Vagina (tissue), 2 donors: ENCODE measurements at regions not wholly inside any gene's neighbourhood (a gene's known extent, or its start where the extent isn't known, plus 50 kb on each side); places are given as distances from the start of the nearest gene placed in this dataset.

Experiments
- DNase-seq, 2 donors: peaks; one replicate each; pipeline ENCODE4 v3.0.0-alpha.2; 2017; ENCODE audit errors: extremely low spot score in 2 of 2
- H3K27ac ChIP-seq: fragments of 200-600 bp; sonication (generic); one replicate; pipeline ENCODE4 v1.5.1; 2019
- H3K27me3 ChIP-seq: fragments of 200-600 bp; sonication (generic); one replicate; pipeline ENCODE4 v1.5.1; 2019
- H3K36me3 ChIP-seq, 2 donors: fragments of 200-600 bp; sonication (generic); one replicate each; pipeline ENCODE4 v1.5.1; 2017 to 2019
- H3K4me1 ChIP-seq: fragments of 200-600 bp; sonication (generic); one replicate; pipeline ENCODE4 v1.5.1; 2019
- H3K4me3 ChIP-seq, 2 donors: fragments of 200-600 bp; sonication (generic); 1 replicate in 1 of 2; 2 replicates in 1 of 2; pipeline ENCODE4 v1.5.1; 2016 to 2019
- H3K9me3 ChIP-seq: fragments of 200-600 bp; sonication (generic); one replicate; pipeline ENCODE4 v1.5.1; 2019
- POLR2A ChIP-seq, 2 donors: fragments of 450-650 bp; IDR thresholded peaks; one replicate each; pipeline ENCODE4 v1.6.1; 2017; ENCODE audit warnings: antibody characterized with exemption in 2 of 2, mild to moderate bottlenecking in 2 of 2, moderate library complexity in 2 of 2
- POLR2AphosphoS5 ChIP-seq, 2 donors: sonication (generic); formaldehyde crosslinking; IDR thresholded peaks; one replicate each; pipeline ENCODE4 v1.9.0; 2017; ENCODE audit warnings: antibody characterized with exemption in 2 of 2, mild to moderate bottlenecking in 2 of 2, low read depth in 1 of 2; ENCODE audit not compliant: insufficient read depth in 1 of 2
- intact Hi-C: fragments of 100-400 bp; cut with DNase I; formaldehyde crosslinking; loops from one replicate; pipeline ENCODE4 v1.15.1; 2023
- TF ChIP-seq, protein P1 (sequence below), 3 experiments: fragments of 450-650 bp in 2 of 3; fragments of 200-600 bp in 1 of 3; sonication (generic) in 1 of 3; IDR thresholded peaks; one replicate each; pipeline ENCODE4 v1.5.1; 2017 to 2019; ENCODE audit warnings: antibody characterized with exemption in 3 of 3, mild to moderate bottlenecking in 2 of 3, moderate library complexity in 2 of 3

GRCh38 chr5:124908581-124909451, 162.4 kb upstream of the ZNF608 start:
- Histone ChIP-seq H3K4me3 (no peak overlapping the region), H3K4me1 (peaks cover 30% of the 10 kb centered on the region), H3K36me3 (no peaks in the 10 kb centered on the region), H3K27ac (no peak overlapping the region), H3K27me3 (no peaks in the 10 kb centered on the region), H3K9me3 (no peaks in the 10 kb centered on the region)
- DNase-seq, result no peak
- intact Hi-C loops, result no loop called here
- TF ChIP-seq, protein P1, sequence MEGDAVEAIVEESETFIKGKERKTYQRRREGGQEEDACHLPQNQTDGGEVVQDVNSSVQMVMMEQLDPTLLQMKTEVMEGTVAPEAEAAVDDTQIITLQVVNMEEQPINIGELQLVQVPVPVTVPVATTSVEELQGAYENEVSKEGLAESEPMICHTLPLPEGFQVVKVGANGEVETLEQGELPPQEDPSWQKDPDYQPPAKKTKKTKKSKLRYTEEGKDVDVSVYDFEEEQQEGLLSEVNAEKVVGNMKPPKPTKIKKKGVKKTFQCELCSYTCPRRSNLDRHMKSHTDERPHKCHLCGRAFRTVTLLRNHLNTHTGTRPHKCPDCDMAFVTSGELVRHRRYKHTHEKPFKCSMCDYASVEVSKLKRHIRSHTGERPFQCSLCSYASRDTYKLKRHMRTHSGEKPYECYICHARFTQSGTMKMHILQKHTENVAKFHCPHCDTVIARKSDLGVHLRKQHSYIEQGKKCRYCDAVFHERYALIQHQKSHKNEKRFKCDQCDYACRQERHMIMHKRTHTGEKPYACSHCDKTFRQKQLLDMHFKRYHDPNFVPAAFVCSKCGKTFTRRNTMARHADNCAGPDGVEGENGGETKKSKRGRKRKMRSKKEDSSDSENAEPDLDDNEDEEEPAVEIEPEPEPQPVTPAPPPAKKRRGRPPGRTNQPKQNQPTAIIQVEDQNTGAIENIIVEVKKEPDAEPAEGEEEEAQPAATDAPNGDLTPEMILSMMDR (IDR thresholded peaks at IDR 0.05), result no peak
- TF ChIP-seq POLR2AphosphoS5 (IDR thresholded peaks at IDR 0.05; ENCODE audit: insufficient read depth in 1 of 2, low read depth in 1 of 2) (no peak), POLR2A (IDR thresholded peaks at IDR 0.05) (no peak)

DNA sequence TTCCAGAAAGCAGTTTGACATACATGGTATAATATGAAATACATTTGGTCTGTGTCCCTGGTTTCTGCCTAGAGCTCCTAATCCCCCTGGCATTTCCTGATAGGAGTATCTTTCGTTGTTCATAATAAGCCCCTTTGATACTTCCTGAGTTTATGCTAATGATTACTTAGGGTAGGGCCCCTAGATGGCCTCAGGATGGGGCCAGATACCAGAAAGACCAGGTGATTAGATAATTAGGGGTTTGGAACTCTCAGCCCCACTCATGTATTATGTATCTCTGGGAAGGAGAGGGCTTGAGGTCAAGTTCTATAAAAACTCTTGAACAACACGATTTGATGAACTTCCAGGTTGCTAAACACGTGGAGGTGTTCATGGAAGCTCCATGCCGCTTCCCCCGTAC, 163.3 kb upstream of the ZNF608 start:
- Histone ChIP-seq H3K27ac (no peak overlapping the region), H3K4me1 (peaks cover 30% of the 10 kb centered on the region), H3K9me3 (no peaks in the 10 kb centered on the region), H3K27me3 (no peaks in the 10 kb centered on the region), H3K4me3 (no peak overlapping the region), H3K36me3 (no peaks in the 10 kb centered on the region)
- TF ChIP-seq POLR2AphosphoS5 (IDR thresholded peaks at IDR 0.05; ENCODE audit: insufficient read depth in 1 of 2, low read depth in 1 of 2), result no peak
- TF ChIP-seq, protein P1 (IDR thresholded peaks at IDR 0.05), result no peak
- no peak for TF ChIP-seq POLR2A (IDR thresholded peaks at IDR 0.05)
- intact Hi-C loops, result no loop called here
- no peak for DNase-seq

GRCh38 chr5:124910354-124911016, 164.0 kb upstream of the ZNF608 start:
- intact Hi-C loops, result no loop called here

DNA sequence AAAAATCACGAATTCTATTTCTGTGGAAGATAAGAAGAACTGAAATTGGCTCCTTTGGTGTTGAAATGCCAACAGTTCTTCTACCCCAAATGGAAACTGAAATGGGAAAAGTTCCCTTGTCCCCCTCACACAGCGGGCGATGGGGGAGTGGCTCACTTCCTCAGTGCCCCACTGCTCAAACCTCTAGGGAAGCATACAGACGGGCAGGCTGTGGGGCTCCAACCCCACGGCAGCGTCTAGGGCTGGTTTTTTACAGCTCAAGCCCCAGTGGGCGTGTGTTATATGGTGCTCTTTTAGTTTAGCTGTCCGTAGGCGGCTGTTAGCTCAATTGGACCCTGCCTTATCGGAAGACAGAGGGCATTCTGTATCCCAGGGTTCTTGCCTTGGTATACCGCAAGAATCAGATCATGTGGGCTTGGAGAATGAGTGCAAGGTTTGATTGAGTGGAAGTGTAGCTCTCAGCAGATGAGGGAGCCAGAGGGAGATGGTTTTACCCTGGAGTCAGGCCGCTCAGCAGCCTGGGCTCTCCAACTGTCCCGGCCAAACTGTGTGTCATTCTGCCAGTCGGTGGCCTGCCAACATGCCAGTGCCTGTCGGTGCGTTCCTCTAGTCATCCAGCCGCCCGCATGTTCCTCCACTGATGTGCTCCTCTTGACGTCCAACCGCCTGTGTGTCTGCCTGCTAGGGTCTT, 166.3 kb upstream of the ZNF608 start:
- TF ChIP-seq POLR2A (IDR thresholded peaks at IDR 0.05), result no peak
- TF ChIP-seq POLR2AphosphoS5 (IDR thresholded peaks at IDR 0.05; ENCODE audit: insufficient read depth in 1 of 2, low read depth in 1 of 2), result no peak
- TF ChIP-seq, protein P1 (IDR thresholded peaks at IDR 0.05), result no peak
- Histone ChIP-seq H3K4me1 (peaks cover 10% of the 10 kb centered on the region), H3K36me3 (no peaks in the 10 kb centered on the region), H3K27ac (no peak overlapping the region), H3K4me3 (no peak overlapping the region), H3K27me3 (no peaks in the 10 kb centered on the region), H3K9me3 (no peaks in the 10 kb centered on the region)
- no peak for DNase-seq
- intact Hi-C loops, result no loop called here

More at GRCh38 chr5:124910354-124911016, 164.0 kb upstream of the ZNF608 start:
- Histone ChIP-seq H3K9me3 (no peaks in the 10 kb centered on the region), H3K27ac (no peak overlapping the region), H3K4me3 (no peak overlapping the region), H3K4me1 (peaks cover 30% of the 10 kb centered on the region), H3K27me3 (no peaks in the 10 kb centered on the region), H3K36me3 (no peaks in the 10 kb centered on the region)
- TF ChIP-seq POLR2AphosphoS5 (IDR thresholded peaks at IDR 0.05; ENCODE audit: insufficient read depth in 1 of 2, low read depth in 1 of 2), result no peak
- TF ChIP-seq POLR2A (IDR thresholded peaks at IDR 0.05), result no peak
- TF ChIP-seq, protein P1 (IDR thresholded peaks at IDR 0.05), result no peak
- DNase-seq, result no peak
